HG02884 (cell line): ENCODE measurements at regions not wholly inside any gene's neighbourhood (a gene's known extent, or its start where the extent isn't known, plus 50 kb on each side); places are given as distances from the start of the nearest gene placed in this dataset.
"Not testable (repeated sequence)": the region's sequence is repeated elsewhere in the genome, so short reads cannot be mapped to it uniquely, and the experiment has no call there.

Experiments used
- ATAC-seq: cut with Tn5 transposase; IDR thresholded peaks from one replicate; pipeline ENCODE4 v1.9.1; 2021; ENCODE audit warnings: mild to moderate bottlenecking, moderate library complexity; ENCODE audit not compliant: unreplicated experiment

DNA sequence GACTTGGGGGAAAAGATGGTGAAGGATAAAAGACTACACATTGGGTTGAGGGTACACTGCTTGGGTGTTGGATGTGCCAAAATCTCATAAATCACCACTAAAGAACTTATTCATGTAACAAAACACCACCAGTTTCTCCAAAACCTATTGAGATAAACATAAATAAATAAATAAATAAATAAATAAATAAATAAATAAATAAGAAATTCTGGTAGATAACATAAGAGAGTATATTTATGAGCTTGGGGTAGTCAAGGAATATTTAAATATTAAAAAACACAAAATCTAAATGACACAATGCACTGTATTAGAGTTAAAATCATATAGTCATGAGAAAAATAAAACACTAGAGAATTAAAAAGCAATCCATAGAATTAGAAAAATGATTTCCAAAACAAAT, 333.5 kb upstream of the NRG3 start:
- no peak for ATAC-seq

- no peak for ATAC-seq
Measured at GRCh38 chr10:81546243-81546642, 328.8 kb upstream of the NRG3 start.

GRCh38 chr10:81548160-81548559, 326.8 kb upstream of the NRG3 start:
- ATAC-seq: no peak

GRCh38 chr10:81564143-81564542, 310.9 kb upstream of the NRG3 start:
- no peak for ATAC-seq

DNA sequence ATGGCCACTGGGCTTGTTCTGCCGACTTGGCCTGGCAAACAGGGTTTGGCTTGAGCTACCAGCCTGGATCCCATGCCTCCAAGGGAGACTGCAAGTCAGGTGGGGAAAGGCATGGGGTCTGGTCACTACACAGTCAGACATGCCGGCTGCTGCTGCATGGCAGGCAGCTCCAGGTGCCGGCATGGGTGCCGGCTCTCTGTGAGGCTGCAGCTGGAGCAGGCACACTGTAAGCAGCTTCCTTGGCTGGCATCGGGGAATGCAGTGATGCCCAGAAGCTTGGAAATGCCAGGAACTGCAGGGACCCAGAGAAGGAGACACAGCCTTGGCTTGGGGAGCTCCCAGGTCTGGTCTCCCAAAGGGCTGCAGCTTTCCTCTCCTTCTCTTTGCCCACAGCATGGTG, 305.5 kb upstream of the NRG3 start:
- no peak for ATAC-seq

- ATAC-seq: no peak
Measured at GRCh38 chr10:81570349-81570748, 304.6 kb upstream of the NRG3 start.

- ATAC-seq: no peak
Measured at GRCh38 chr10:81570878-81571794, 303.9 kb upstream of the NRG3 start.

DNA sequence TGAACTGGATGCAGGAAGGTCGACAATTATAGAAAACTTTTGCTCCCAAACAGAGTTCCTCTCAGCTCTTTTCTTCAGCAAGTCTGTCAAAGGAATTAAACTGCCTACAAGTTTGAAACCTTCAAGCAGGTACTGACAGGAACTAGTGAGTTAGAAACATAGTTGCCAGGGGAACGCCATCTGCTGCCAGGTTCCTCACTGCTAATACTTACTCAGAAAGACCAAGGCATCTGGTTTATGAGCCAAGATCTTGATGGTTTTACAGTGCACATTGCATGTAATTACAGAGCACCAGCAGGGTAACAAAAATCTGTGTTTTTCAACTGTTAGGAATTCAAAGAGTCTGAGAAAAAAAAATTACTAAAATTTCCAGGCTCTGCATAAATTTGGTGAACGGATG, 300.0 kb upstream of the NRG3 start:
- ATAC-seq: no peak

- no peak for ATAC-seq
Measured at GRCh38 chr10:81576336-81576735, 298.7 kb upstream of the NRG3 start.

DNA sequence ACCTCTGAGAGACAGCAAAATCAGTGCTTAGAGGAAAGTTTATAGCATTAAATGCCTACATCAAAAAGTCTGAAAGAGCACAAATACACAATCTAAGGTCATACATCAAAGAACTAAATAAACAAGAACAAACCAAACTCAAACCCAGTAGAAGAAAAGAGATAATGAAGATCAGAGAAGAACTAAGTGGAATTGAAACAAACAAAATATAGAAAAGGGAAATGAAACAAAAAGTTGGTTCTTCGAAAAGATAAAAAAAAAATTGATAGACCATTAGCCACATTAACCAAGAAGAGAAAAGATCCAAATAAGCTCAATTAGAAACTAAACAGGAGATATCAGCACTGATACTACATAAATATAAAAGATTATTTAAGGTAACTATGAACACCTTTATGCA, 280.0 kb upstream of the NRG3 start:
- no peak for ATAC-seq

DNA sequence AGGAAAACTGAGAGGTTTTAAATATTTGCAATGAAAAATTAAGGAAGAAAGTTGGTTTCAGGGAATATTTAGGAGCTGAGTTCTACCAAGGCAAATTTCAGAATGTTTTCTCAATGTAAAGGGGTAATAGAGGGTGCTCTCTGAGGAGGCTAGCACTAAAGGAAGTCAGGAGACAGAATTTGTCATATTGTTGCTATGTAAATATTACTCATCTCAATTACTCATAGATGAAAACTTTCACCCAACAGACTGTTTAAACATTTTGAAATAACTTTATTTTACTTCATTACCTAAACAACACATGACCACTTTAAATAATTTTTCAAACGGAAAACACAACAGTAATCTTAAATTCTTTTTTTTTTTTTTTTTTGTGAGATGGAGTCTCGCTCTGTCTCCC, 274.8 kb upstream of the NRG3 start:
- ATAC-seq: no peak

DNA sequence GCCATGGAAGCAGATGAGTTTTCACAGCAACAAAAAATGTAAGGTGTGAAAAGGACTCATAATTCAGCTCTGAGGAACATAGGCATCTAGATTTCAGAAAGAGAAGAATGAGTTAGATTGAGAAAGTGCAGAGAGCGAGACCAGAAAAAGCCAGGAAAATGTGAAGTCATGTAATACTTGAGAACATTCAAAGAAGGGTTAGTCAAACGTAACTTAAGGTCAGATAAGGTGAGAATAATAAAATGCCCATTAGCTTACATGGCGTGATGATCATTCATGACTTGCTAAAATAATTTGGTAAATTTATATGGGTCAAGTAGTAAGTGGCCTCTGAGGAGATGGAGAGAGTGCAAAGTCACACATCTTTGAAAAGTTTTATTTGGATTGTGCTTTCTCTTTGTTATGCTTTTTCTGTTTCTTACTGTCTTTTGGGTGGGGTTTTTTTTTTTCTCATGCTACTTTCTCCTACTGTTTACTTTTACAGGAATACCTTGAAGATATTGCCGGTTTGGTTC, 271.8 kb upstream of the NRG3 start:
- no peak for ATAC-seq

DNA sequence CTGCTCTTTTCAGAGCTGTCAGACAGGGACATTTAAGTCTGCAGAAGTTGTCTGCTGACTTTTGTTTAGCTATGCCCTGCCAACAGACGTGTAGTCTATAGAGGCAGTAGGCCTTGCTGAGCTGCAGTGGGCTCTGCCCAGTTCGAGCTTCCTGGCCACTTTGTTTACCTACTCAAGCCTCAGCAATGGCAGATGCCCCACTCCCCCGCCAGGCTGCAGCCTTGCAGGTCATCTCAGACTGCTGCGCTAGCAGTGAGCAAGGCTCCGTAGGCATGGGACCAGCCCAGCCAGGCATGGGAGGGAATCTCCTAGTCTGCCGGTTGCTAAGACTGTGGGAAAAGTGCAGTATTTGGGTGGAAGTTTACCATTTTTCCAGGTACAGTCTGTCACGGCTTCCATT, 230.5 kb upstream of the NRG3 start:
- not testable (repeated sequence) for ATAC-seq

DNA sequence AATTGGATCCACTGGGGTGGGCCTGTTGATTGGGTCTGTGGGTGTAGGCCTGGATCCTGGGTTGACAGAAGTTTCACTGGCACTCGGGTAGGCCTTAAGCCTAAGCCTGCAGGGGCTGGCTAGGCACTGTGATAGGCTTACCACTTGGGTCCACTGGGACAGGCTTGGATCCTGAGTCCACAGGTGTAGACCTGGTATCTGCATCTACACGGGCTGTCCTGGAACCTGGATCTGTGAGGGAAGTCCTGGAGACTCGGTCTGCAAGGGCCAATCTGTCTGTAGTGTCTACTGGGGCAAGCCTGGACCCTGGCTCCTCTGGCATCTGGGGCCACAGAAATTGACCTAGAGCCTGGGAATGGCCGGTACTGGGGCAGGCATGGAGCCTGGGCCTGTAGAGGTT, 219.0 kb upstream of the NRG3 start:
- no peak for ATAC-seq

DNA sequence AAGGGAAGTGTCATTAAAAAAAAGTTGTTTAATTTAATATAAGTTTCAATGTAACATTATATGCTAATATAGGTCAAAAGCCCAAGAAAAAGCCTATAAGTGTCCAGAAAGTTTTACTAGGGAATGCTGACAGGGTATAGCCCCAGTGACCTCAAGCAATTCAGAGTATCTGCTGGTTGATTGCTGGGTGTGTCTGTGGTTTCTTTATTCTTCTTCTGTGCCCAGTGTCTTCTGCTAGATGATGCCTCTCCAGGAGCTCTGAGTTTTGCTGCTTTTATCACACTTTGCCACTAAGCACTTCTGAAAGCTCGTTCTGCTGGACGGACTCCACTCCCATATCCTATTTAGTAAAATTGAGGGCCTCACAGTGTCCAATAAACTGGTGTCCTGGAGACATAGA, 212.2 kb upstream of the NRG3 start:
- no peak for ATAC-seq

DNA sequence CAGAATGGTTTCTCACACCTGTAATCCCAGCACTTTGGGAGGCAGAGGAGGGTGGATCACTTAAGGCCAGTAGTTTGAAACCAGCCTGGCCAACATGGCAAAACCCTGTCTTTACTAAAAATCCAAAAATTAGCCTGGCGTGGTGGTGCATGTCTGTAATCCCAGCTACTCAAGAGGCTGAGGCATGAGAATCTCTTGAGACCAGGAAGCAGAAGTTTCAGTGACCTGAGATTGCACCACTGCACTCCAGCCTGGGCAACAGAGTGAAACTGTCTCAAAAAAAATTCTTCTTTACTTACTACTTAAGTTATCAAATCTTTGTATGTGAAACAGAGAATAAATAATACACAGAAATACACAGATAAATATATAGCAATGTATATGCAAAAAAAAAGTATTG, 210.2 kb upstream of the NRG3 start:
- ATAC-seq: not testable (repeated sequence)

- no peak for ATAC-seq
Measured at GRCh38 chr10:81674941-81675340, 200.1 kb upstream of the NRG3 start.

- ATAC-seq: no peak
Measured at GRCh38 chr10:81679291-81679690, 195.7 kb upstream of the NRG3 start.

DNA sequence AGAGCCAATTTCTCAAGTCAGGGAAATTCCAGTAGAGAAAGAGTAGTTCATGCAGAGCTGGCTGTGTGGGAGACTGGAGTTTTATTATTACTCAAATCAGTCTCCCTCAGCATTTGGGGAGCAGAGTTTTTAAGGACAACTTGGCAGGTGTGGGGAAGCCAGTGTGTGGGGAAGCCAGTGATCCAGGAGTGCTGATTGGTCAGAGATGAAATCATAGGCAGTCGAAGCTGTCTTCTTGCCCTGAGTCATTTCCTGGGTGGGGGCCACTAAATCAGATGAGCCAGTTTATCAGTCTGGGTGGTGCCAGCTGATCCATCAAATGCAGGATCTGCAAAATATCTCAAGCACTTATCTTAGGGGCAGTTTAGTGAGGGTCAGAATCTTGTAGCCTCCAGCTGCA, 194.6 kb upstream of the NRG3 start:
- ATAC-seq: no peak

GRCh38 chr10:81688459-81688858, 186.5 kb upstream of the NRG3 start:
- ATAC-seq: no peak

GRCh38 chr10:81696609-81697388, 178.2 kb upstream of the NRG3 start:
- no peak for ATAC-seq

- ATAC-seq: no peak
Measured at GRCh38 chr10:81704596-81704995, 170.4 kb upstream of the NRG3 start.
